Kidney (tissue), 13 donors: ENCODE measurements at regions not wholly inside any gene's neighbourhood (a gene's known extent, or its start where the extent isn't known, plus 50 kb on each side); places are given as distances from the start of the nearest gene placed in this dataset.

Experiments used
- DNase-seq, 5 donors: peaks; one replicate each; pipeline ENCODE4 v3.0.0-alpha.2; 2013 to 2020
- FAIRE-seq: peaks from 2 replicates; lab custom pipeline; 2012; peaks lifted over from hg19 to GRCh38; lab: Jason Lieb, UNC
- H3K27ac ChIP-seq, 2 donors: one replicate each; pipeline ENCODE4 v1.7.0; 2013; ENCODE audit warnings: low read depth in 2 of 2, low read length in 2 of 2, inconsistent platforms in 1 of 2
- H3K27me3 ChIP-seq: one replicate; pipeline ENCODE4 v1.7.1; 2013; ENCODE audit warnings: low read length, inconsistent platforms; ENCODE audit not compliant: control insufficient read depth, insufficient read depth
- H3K36me3 ChIP-seq, 3 donors: one replicate each; pipeline versions ENCODE4 v1.7.0 to v1.7.1; 2013; ENCODE audit warnings: low read length in 3 of 3, control low read depth in 1 of 3, inconsistent platforms in 1 of 3; ENCODE audit not compliant: insufficient read depth in 3 of 3, control insufficient read depth in 2 of 3
- H3K4me1 ChIP-seq, 3 donors: one replicate each; pipeline versions ENCODE4 v1.7.0 to v1.7.1; 2013; ENCODE audit warnings: low read length in 3 of 3, inconsistent platforms in 1 of 3, low read depth in 1 of 3; ENCODE audit not compliant: control insufficient read depth in 2 of 3, insufficient read depth in 2 of 3
- H3K4me3 ChIP-seq, 3 donors: one replicate each; pipeline versions ENCODE4 v1.7.0 to v1.8.1; 2013; ENCODE audit warnings: low read length in 3 of 3, control low read depth in 1 of 3, inconsistent platforms in 1 of 3
- H3K9ac ChIP-seq, 3 donors: one replicate each; pipeline versions ENCODE4 v1.7.0 to v1.7.1; 2013; ENCODE audit warnings: low read length in 3 of 3, control low read depth in 1 of 3, inconsistent platforms in 1 of 3
- H3K9me3 ChIP-seq, 3 donors: one replicate each; pipeline versions ENCODE4 v1.7.0 to v1.7.1; 2013; ENCODE audit warnings: low read length in 3 of 3, control low read depth in 1 of 3, inconsistent platforms in 1 of 3; ENCODE audit not compliant: control insufficient read depth in 2 of 3, insufficient read depth in 1 of 3
- intact Hi-C: fragments of 100-400 bp; cut with DNase I; formaldehyde crosslinking; loops from one replicate; pipeline ENCODE4 v1.11.1; 2022
- TF ChIP-seq, protein P1 (sequence below): IDR thresholded peaks from 3 replicates; pipeline ENCODE4 v1.5.1; 2012; ENCODE audit warnings: mild to moderate bottlenecking, moderate library complexity, borderline replicate concordance; ENCODE audit not compliant: insufficient read depth; ENCODE audit errors: extremely low read depth
- donor health status: control.
- donor health status: control.
- donor health status: control.
- donor health status: control.
- donor health status: control.
- donor health status: DM: yes; HTN: yes; CAD: no.
- donor health status: Normal renal cell carcinoma (clear cell type).

DNA sequence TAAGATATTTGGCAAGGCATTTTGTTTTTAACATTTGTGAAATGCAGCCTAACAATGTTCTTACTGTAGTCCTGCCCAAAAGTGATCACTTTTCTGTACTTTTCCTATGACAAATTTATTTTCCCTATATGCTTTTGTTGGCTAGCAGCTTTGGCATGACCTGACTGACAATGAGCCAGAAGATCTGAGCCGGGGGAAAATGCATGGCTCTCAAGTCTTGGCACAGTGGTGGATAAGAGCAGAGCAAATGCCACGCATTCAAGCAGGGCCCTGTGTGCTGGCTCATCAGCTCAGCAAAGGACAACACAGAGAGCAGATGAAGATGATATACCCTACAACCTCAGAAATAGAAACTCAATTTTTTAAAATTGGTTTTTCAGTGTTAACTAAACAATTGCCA lies 187.3 kb downstream of the ANAPC10 start:
- H3K4me3 ChIP-seq = no peak overlapping the region
- H3K36me3 ChIP-seq = no peaks in the 10 kb centered on the region
- H3K9me3 ChIP-seq = peaks cover 0 to 3% (median 0%) of the 10 kb centered on the region in 3 donors
- no peak overlapping the region for H3K27ac ChIP-seq
- H3K9ac ChIP-seq = no peak overlapping the region
- intact Hi-C loops = no loop called here
- TF ChIP-seq, protein P1, sequence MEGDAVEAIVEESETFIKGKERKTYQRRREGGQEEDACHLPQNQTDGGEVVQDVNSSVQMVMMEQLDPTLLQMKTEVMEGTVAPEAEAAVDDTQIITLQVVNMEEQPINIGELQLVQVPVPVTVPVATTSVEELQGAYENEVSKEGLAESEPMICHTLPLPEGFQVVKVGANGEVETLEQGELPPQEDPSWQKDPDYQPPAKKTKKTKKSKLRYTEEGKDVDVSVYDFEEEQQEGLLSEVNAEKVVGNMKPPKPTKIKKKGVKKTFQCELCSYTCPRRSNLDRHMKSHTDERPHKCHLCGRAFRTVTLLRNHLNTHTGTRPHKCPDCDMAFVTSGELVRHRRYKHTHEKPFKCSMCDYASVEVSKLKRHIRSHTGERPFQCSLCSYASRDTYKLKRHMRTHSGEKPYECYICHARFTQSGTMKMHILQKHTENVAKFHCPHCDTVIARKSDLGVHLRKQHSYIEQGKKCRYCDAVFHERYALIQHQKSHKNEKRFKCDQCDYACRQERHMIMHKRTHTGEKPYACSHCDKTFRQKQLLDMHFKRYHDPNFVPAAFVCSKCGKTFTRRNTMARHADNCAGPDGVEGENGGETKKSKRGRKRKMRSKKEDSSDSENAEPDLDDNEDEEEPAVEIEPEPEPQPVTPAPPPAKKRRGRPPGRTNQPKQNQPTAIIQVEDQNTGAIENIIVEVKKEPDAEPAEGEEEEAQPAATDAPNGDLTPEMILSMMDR = no peak
- H3K4me1 ChIP-seq = no peaks in the 10 kb centered on the region
- no peaks in the 10 kb centered on the region for H3K27me3 ChIP-seq
- FAIRE-seq (no peak), DNase-seq (no peak)
